ENCODE measurements at regions not wholly inside any gene's neighbourhood (a gene's known extent, or its start where the extent isn't known, plus 50 kb on each side); places are given as distances from the start of the nearest gene placed in this dataset.
A peak's percentile ranks its signal among the peaks of the same experiment; 100 is the strongest.
"Not testable (repeated sequence)": the region's sequence is repeated elsewhere in the genome, so short reads cannot be mapped to it uniquely, and the experiment has no call there.

DNA sequence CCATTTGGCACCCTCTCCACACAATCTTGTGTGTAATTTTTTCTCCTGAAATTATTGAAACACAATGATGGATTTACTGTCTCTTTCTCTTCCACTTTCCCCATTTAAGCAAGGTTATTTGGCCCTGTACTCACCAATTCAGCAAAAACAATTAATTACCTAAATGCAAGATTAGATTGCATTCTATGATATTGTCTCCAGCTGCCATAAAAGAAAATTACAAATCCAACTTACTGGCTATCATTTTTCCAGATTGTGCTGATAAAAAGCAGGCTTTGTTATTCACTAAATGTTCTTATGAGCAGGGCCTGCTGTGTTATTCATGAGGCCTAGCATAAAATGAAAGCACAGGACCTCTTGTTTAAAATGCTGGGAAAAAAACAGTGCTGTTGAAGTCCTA, 95.8 kb upstream of the IRAK1BP1 start:
- no peak for DNase-seq (ENCODE audit: low spot score)
- no peak for FAIRE-seq

- DNase-seq (ENCODE audit: low spot score): no peak
- no peak for FAIRE-seq
These were observed 86.3 kb upstream of the IRAK1BP1 start for GRCh38 chr6:78781001-78781400.

DNA sequence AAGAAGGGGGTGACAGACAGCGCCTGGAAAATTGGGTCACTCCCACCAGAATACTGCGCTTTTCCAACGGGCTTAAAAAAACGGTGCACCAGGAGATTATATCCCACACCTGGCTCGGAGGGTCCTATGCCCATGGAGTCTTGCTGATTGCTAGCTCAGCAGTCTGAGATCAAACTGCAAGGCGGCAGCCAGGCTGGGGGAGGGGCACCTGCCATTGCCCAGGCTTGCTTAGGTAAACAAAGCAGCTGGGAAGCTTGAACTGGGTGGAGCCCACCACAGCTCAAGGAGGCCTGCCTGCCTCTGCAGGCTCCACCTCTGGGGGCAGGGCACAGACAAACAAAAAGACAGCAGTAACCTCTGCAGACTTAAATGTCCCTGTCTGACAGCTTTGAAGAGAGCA, 84.0 kb upstream of the IRAK1BP1 start:
- DNase-seq (ENCODE audit: low spot score); FAIRE-seq: not testable (repeated sequence)

DNA sequence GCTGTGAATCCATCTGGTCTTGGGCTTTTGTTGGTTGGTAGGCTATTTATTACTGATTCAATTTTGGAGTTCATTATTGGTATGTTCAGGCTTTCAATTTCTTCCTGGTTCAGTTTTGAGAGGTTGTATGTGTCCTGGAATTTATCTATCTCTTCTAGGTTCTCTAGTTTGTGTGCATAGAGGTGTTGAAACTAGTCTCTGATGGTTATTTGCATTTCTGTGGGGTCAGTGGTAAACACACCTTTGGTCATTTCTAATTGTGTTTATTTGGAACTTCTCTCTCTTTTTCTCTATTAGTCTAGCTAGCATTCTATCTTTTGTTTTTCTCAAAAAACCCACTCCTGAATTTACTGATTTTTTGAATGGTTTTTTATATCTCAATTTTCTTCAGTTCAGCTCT, 70.1 kb upstream of the IRAK1BP1 start:
- DNase-seq (ENCODE audit: low spot score) (no peak), FAIRE-seq (no peak)

GRCh38 chr6:78799682-78800081, 67.7 kb upstream of the IRAK1BP1 start:
- no peak for DNase-seq (ENCODE audit: low spot score)
- no peak for FAIRE-seq

GRCh38 chr6:78806792-78807191, 60.6 kb upstream of the IRAK1BP1 start:
- FAIRE-seq; DNase-seq (ENCODE audit: low spot score): not testable (repeated sequence)

GRCh38 chr6:78807655-78808355, 59.5 kb upstream of the IRAK1BP1 start:
- FAIRE-seq; DNase-seq (ENCODE audit: low spot score): not testable (repeated sequence)

DNA sequence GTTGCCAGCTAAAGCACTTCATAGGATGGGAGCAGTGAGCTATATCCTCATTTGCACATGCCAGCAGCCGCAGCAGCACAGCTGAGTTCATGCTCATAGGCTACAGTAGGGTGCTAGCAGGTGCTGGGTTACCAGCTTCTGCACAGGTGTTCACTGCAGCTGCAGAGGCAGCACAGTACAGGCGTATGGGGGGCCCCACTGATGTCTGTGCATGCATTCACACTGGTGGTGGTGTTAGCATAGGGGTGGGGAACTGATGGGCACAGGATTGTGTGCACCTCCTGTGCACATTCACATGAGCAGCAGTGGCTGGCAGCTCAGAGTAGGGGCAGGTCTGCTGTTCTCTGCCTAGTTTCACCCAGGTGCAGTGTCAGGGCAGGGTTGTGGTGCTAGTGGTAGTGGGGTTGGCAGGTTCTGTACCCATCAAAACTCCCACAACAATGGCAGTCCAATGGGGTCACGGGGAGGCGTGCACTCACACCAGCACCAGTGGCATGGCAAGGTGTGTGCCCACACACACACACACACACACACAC, 58.9 kb upstream of the IRAK1BP1 start:
- FAIRE-seq (no peak), DNase-seq (ENCODE audit: low spot score) (no peak)

DNA sequence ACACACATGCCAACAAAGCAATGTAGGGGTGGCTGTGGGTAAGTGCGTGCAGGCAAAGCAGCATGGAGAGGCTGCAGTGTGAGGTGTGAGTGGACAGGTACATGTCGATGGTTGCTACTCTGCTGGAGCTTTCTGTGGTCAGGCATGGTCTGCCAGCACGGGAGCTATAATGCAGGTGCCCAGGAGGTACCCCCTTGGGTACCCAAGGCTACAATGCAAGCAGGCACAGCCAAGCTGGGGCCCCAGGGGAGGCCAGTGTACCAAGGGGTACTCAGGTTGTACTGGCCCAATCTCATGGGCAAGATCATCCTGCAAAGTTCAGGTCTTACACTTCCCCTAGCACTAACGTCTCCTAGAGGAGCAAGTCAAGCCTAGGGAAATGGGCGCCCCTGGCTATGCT, 58.4 kb upstream of the IRAK1BP1 start:
- FAIRE-seq (no peak), DNase-seq (ENCODE audit: low spot score) (no peak)

GRCh38 chr6:78810146-78810545, 57.2 kb upstream of the IRAK1BP1 start:
- no peak for FAIRE-seq
- peak; percentile 28 for DNase-seq (ENCODE audit: low spot score)

DNA sequence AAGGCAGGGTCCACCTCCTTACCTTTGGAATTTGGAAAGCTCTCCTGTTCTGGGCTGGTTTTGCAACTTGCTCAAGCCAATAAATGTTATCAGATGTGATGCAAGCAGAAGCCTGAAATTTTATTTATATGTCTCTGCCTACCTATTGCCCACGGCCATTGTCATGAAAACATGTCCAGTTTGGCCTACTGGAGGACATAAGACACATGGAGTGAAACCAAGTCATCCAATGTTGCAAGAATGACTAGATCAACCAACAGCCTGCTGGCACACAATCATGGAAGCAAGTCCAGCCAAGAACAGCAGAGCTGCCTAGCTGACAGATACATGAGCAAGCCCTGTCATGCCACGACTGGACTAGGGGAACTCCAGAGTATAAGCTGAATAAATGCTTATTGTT, 56.7 kb upstream of the IRAK1BP1 start:
- FAIRE-seq: no peak
- no peak for DNase-seq (ENCODE audit: low spot score)

All from urothelium cell line (cell line).